GM23338 (cell line): ENCODE measurements at regions not wholly inside any gene's neighbourhood (a gene's known extent, or its start where the extent isn't known, plus 50 kb on each side); places are given as distances from the start of the nearest gene placed in this dataset.

Source experiments
- ATAC-seq: fragments of 200-7000 bp; cut with Tn5 transposase; 3 replicates; pipeline ENCODE4 v1.9.1; 2020
- DNase-seq: peaks from one replicate; pipeline ENCODE4 v3.0.0-alpha.2; 2015; ENCODE audit warnings: low spot score
- H2AFZ ChIP-seq: fragments of 200-600 bp; sonication (generic); 2 replicates; pipeline ENCODE4 v1.8.0; 2016; ENCODE audit warnings: antibody characterized with exemption, mild to moderate bottlenecking, moderate library complexity
- H3F3A ChIP-seq: fragments of 200-600 bp; sonication (generic); replicated peaks from 2 replicates; pipeline ENCODE4 v1.8.0; 2017; ENCODE audit warnings: antibody characterized with exemption, mixed run types, low read depth
- H3K27ac ChIP-seq: fragments of 200-600 bp; sonication (generic); 2 replicates; pipeline ENCODE4 v1.6.1; 2016; ENCODE audit warnings: low read depth
- H3K27me3 ChIP-seq: fragments of 200-600 bp; sonication (generic); 2 replicates; pipeline ENCODE4 v1.8.0; 2016; ENCODE audit warnings: mild to moderate bottlenecking, mixed run types, moderate library complexity; ENCODE audit not compliant: insufficient read depth
- H3K36me3 ChIP-seq: fragments of 200-600 bp; sonication (generic); 2 replicates; pipeline ENCODE4 v1.8.0; 2016; ENCODE audit warnings: mild to moderate bottlenecking; ENCODE audit not compliant: insufficient read depth
- H3K4me1 ChIP-seq: fragments of 200-600 bp; sonication (generic); 2 replicates; pipeline ENCODE4 v1.8.0; 2016; ENCODE audit warnings: mild to moderate bottlenecking, moderate library complexity; ENCODE audit not compliant: insufficient read depth
- H3K4me2 ChIP-seq: fragments of 200-600 bp; sonication (generic); 2 replicates; pipeline ENCODE4 v1.7.1; 2017; ENCODE audit warnings: mixed run types
- H3K4me3 ChIP-seq: fragments of 200-600 bp; sonication (generic); 2 replicates; pipeline ENCODE4 v1.6.1; 2016; ENCODE audit warnings: mixed run types
- H3K79me2 ChIP-seq: fragments of 200-600 bp; sonication (generic); replicated peaks from 2 replicates; pipeline ENCODE4 v1.8.0; 2017; ENCODE audit warnings: mild to moderate bottlenecking; ENCODE audit not compliant: insufficient read depth
- H3K9me2 ChIP-seq: fragments of 200-600 bp; sonication (generic); 2 replicates; pipeline ENCODE4 v1.8.0; 2017; ENCODE audit not compliant: insufficient read depth
- H4K20me1 ChIP-seq: fragments of 200-600 bp; sonication (generic); replicated peaks from 2 replicates; pipeline ENCODE4 v1.8.0; 2017; ENCODE audit warnings: mild to moderate bottlenecking; ENCODE audit not compliant: insufficient read depth
- H3K27ac Mint-ChIP-seq: 2 replicates; pipeline ENCODE4 v1.8.0; 2020; ENCODE audit warnings: inconsistent platforms, mild to moderate bottlenecking, moderate library complexity, mixed read lengths
- H3K27me3 Mint-ChIP-seq: 3 replicates; pipeline ENCODE4 v1.8.0; 2022; ENCODE audit warnings: low read depth, mild to moderate bottlenecking, moderate library complexity, mixed read lengths, inconsistent platforms; ENCODE audit not compliant: insufficient read depth, poor library complexity
- H3K36me3 Mint-ChIP-seq: 3 replicates; pipeline ENCODE4 v1.8.0; 2021; ENCODE audit warnings: low read depth, mild to moderate bottlenecking, inconsistent platforms, moderate library complexity, mixed read lengths
- H3K4me1 Mint-ChIP-seq: 3 replicates; pipeline ENCODE4 v1.8.0; 2020; ENCODE audit warnings: mild to moderate bottlenecking, inconsistent platforms, mixed read lengths
- H3K4me3 Mint-ChIP-seq: 3 replicates; pipeline ENCODE4 v1.8.0; 2021; ENCODE audit warnings: moderate library complexity, mild to moderate bottlenecking, inconsistent platforms, mixed read lengths
- H3K9me3 Mint-ChIP-seq: 3 replicates; pipeline ENCODE4 v1.8.0; 2020; ENCODE audit warnings: moderate library complexity, mild to moderate bottlenecking, inconsistent platforms, mixed read lengths
- CREB1 ChIP-seq: fragments of 250-450 bp; sonication (Bioruptor Pico); IDR thresholded peaks from 2 replicates; pipeline ENCODE4 v1.5.0; 2020; ENCODE audit warnings: low read depth, mild to moderate bottlenecking, moderate library complexity
- CTCF ChIP-seq, 2 experiments: fragments of 200-600 bp in 1 of 2; sonication (generic) in 1 of 2; conservative IDR thresholded peaks; 2 replicates each; pipeline versions ENCODE4 v1.5.1 to v1.6.1; 2016 to 2017; ENCODE audit warnings: antibody characterized with exemption in 2 of 2, low read depth in 2 of 2, mild to moderate bottlenecking in 2 of 2, moderate library complexity in 1 of 2
- ETS1 ChIP-seq: IDR thresholded peaks from 2 replicates; pipeline ENCODE4 v1.6.1; 2016; ENCODE audit warnings: antibody characterized with exemption
- EZH2 ChIP-seq: fragments of 200-600 bp; sonication (generic); IDR thresholded peaks from one replicate; pipeline ENCODE4 v1.8.0; 2017; ENCODE audit warnings: antibody characterized with exemption, mild to moderate bottlenecking, low read depth; ENCODE audit not compliant: unreplicated experiment
- EZH2phosphoT487 ChIP-seq: fragments of 200-600 bp; sonication (generic); IDR thresholded peaks from one replicate; pipeline ENCODE4 v1.8.1; 2018; ENCODE audit warnings: antibody characterized with exemption; ENCODE audit not compliant: unreplicated experiment
- JUNB ChIP-seq: IDR thresholded peaks from one replicate; pipeline ENCODE4 v1.6.1; 2016; ENCODE audit warnings: antibody characterized with exemption; ENCODE audit not compliant: unreplicated experiment
- NANOG ChIP-seq: IDR thresholded peaks from 2 replicates; pipeline ENCODE4 v1.6.1; 2016; ENCODE audit warnings: antibody characterized with exemption, borderline replicate concordance
- POLR2AphosphoS5 ChIP-seq: IDR thresholded peaks from 2 replicates; pipeline ENCODE4 v1.6.1; 2016; ENCODE audit warnings: antibody characterized with exemption, low read depth
- REST ChIP-seq: IDR thresholded peaks from one replicate; pipeline ENCODE4 v1.6.1; 2018; ENCODE audit warnings: antibody characterized with exemption; ENCODE audit not compliant: unreplicated experiment
- STAT1 ChIP-seq: IDR thresholded peaks from one replicate; pipeline ENCODE4 v1.6.1; 2016; ENCODE audit warnings: antibody characterized with exemption; ENCODE audit not compliant: unreplicated experiment
- ZNF114 ChIP-seq: fragments of 250-450 bp; sonication (Bioruptor Pico); IDR thresholded peaks from 2 replicates; pipeline ENCODE4 v1.5.0; 2020; ENCODE audit warnings: mild to moderate bottlenecking, moderate library complexity
- ZNF331 ChIP-seq: fragments of 250-450 bp; sonication (Bioruptor Pico); IDR thresholded peaks from 2 replicates; pipeline ENCODE4 v1.5.0; 2020; ENCODE audit warnings: low read depth, mild to moderate bottlenecking, moderate library complexity

DNA sequence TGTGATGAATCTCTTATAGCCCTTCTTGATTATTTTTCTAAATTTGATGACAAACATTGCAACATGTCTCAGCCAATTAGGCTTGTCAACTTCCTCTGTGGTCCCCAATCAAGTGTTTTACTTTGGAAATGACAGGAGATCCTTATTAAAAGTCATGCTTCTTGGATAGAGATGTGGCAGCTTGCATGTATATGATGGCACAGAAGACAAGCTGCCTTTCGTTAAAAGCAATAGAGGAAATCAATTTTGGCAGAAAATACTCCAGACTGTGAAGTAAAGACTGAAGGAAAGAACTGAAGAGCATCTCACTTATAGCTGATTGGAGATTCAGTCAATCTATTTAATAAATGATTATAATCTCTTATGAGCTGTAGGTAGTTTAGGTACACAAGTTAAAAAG is 419.6 kb downstream of the PCDH7 start (continued):
- TF ChIP-seq REST, result no peak
- TF ChIP-seq JUNB, result no peak
- TF ChIP-seq POLR2AphosphoS5, result no peak
- no peak for TF ChIP-seq ETS1
- TF ChIP-seq ZNF331 (CRISPR knock-in tag), result no peak

GRCh38 chr4:31141095-31141831 is 421.1 kb downstream of the PCDH7 start:
- Histone ChIP-seq H3K4me1 (peaks cover 4% of the 10 kb centered on the region; the same call in 1 of the 2 replicates), H3K27me3 (no peaks in the 10 kb centered on the region), H3K4me2 (no peak overlapping the region), H3K79me2 (no peaks in the 10 kb centered on the region), H3K27ac (no peak overlapping the region), H2AFZ (no peak overlapping the region), H3K4me3 (no peak overlapping the region), H4K20me1 (no peaks in the 10 kb centered on the region), H3K36me3 (no peaks in the 10 kb centered on the region), H3K9me2 (no peaks in the 10 kb centered on the region), H3F3A (no peaks in the 10 kb centered on the region)
- no peaks in the 10 kb centered on the region for H3K36me3 Mint-ChIP-seq
- peaks cover 15% of the 10 kb centered on the region; the same call in 2 of the 3 replicates for H3K4me1 Mint-ChIP-seq
- ATAC-seq (no peak), DNase-seq (no peak)
- no peaks in the 10 kb centered on the region for H3K9me3 Mint-ChIP-seq
- no peak overlapping the region for H3K4me3 Mint-ChIP-seq
- H3K27me3 Mint-ChIP-seq, result no peaks in the 10 kb centered on the region
- no peak overlapping the region for H3K27ac Mint-ChIP-seq
- TF ChIP-seq JUNB, result no peak
- TF ChIP-seq ZNF114 (CRISPR knock-in tag), result no peak
- TF ChIP-seq REST, result no peak
- no peak for TF ChIP-seq CREB1 (CRISPR knock-in tag)
- TF ChIP-seq EZH2phosphoT487, result no peak
- TF ChIP-seq POLR2AphosphoS5, result no peak
- TF ChIP-seq STAT1, result no peak
- no peak for TF ChIP-seq EZH2
- no peak for TF ChIP-seq CTCF (conservative IDR thresholded peaks at IDR 0.05; ENCODE audit: low read depth in 2 of 2)
- TF ChIP-seq ETS1, result no peak
- TF ChIP-seq NANOG, result no peak
- no peak for TF ChIP-seq ZNF331 (CRISPR knock-in tag)
